H4 (cell line): ENCODE measurements at regions not wholly inside any gene's neighbourhood (a gene's known extent, or its start where the extent isn't known, plus 50 kb on each side); places are given as distances from the start of the nearest gene placed in this dataset.
"Not testable (repeated sequence)": the region's sequence is repeated elsewhere in the genome, so short reads cannot be mapped to it uniquely, and the experiment has no call there.

ENCODE experiments used
- DNase-seq: peaks from one replicate; pipeline ENCODE4 v3.0.0-alpha.2; 2015; ENCODE audit warnings: low spot score

DNA sequence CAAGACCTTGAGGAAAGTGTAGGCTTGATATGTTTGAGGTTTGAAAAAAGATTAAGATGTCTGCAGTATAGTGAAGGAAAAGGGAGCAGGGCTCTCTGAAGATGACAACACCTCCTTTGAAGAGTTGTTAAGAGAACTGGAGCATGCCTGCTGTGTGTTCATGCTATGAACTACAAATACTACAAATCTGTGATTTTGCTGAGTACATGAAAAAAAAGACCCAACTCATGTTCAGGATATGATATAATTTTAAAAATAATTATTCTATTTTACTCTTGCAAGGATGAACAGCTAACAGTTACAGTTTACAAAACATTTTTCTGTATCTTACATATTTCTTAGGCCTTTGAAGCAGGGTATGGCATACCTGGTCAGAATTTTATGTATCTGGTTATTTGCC, 305.4 kb upstream of the CWC22 start:
- no peak for DNase-seq

DNA sequence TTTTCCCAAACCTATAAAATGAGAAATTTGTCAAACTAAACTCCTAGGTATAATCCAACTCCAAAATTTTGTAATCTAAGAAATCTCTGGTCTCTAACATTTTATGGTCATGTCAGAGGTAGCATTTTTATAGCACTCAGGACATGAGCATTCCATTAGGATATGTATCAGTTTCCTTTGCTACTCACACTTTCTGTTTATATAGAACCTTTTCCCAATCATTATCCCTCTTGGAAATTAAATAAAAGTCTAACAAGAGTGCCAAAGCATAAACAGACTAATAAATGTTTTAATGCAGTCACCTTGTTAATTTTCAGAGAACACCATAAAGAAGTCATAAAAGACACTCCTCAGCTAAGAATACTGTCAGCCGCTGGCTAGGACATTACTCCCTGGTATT, 300.0 kb upstream of the CWC22 start:
- DNase-seq: no peak

GRCh38 chr2:180306346-180306745, 299.2 kb upstream of the CWC22 start:
- DNase-seq: no peak

DNA sequence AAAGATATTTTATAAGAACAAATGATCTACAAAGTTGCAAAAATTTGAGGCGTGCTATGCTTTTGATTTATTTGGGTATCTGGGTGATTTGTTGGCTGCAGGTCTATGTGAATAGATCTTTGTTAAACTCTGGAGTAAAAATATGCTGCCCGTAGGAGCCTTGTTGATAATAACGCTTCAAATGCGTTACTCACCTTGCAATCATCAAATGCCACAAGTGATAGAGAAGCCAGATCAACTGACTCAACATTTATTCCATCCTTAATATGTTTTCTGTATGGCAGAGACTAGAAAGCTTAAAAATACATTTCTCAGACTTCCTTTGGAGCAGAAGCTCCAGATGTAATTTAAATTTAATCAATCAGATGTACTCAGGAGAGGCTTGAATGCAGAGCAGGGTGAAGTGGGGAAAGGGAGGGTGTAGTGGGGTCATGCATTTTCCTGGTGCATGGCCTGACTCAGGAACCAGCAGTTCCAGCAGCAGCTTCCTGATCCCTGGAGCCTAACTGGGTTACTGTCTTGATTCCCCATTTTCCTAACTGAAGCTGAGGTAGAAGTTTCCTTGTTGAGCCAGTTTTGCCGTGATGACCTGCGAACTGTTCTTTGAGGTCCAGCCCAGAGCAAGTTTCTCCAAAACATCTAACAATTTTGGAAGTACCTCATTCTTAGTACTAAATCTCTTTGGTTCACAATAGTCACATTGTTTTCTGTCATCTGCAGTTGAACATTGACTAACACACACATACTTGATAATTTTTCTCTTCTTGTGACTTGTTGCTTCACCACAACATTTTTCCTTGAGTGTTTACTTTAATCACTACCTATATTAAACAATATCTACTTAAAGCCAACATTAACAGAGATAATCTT, 284.7 kb upstream of the CWC22 start:
- DNase-seq: no peak

- no peak for DNase-seq
Measured at GRCh38 chr2:180291060-180291459, 284.0 kb upstream of the CWC22 start.

DNA sequence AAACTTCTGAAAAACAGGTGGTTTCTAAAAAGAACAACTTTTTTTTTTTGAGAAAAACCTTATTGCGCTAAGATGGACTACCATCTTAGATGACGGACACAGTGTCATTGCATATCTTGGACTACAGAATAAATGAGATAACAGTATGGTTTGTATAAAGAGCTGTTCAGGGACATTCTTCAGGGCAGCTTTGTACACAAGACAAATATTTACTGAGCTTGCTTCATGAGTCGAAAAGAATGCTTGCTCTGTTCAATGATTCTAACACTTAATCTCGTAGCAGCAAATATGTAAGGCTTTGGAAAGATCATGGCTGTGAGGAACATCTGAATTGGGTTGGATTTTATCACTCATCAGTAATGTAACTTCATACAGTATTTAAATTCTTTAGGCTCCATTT, 282.5 kb upstream of the CWC22 start:
- DNase-seq: no peak

DNA sequence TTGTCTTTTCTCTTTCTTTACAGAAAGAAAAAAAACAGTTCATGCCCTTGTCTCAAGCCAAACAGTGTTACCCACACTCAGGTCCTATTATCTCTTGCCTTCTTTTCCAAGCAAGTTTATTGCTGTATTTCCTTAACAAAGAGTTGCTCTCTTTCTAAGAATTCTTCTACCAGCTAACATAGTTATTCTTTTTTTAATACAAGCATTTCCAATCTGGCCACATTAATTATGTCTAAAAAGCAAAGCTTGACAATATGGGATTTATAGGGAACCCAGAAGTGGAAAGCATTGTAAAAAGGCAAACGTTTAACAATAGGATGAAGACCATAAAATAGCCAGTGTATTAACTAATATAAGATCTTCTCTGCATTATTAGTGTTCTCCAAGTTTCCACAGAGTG, 272.5 kb upstream of the CWC22 start:
- DNase-seq: no peak

GRCh38 chr2:180276733-180277132, 269.6 kb upstream of the CWC22 start:
- DNase-seq: no peak

GRCh38 chr2:180268006-180268405, 260.9 kb upstream of the CWC22 start:
- DNase-seq: no peak

GRCh38 chr2:180261976-180262375, 254.9 kb upstream of the CWC22 start:
- DNase-seq: no peak

DNA sequence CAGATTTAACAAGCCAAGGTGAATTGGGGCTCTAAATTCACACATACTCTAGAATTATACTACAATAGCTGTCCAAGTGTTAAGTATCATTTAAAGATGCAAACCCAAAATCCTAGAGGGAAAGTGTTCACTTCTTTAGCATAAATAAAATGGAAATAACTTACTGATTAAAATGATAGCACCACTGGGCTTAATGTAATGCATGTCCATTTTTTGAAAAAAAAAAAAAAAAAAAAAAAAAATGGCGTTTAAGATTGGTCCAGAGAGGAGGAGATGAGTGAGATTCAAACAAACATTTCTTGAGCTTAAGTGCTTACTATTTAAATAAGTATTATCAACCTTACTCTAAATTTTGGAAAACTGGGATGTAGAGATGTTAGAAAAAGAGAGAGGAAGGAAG, 251.5 kb upstream of the CWC22 start:
- no peak for DNase-seq

- DNase-seq: no peak
Measured at GRCh38 chr2:180258041-180258537, 251.0 kb upstream of the CWC22 start.

DNA sequence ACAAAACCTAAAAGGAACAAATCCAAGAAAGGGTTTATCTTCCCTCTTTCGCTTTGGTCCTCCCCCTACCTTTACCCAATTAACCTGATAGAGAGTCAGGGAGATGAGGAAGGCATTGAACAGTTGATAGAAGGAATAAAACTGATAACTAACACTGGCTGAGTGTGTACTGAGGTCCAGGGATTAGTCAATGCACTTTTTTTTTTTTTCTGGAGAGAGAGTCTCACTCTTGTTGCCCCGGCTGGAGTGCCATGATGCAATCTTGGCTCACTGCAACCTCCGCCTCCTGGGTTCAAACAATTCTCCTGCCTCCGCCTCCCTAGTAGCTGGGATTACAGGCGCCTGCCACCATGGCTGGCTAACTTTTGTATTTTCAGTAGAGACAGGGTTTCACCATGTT, 250.2 kb upstream of the CWC22 start:
- DNase-seq: no peak

- no peak for DNase-seq
Measured at GRCh38 chr2:180255981-180256380, 248.9 kb upstream of the CWC22 start.

DNA sequence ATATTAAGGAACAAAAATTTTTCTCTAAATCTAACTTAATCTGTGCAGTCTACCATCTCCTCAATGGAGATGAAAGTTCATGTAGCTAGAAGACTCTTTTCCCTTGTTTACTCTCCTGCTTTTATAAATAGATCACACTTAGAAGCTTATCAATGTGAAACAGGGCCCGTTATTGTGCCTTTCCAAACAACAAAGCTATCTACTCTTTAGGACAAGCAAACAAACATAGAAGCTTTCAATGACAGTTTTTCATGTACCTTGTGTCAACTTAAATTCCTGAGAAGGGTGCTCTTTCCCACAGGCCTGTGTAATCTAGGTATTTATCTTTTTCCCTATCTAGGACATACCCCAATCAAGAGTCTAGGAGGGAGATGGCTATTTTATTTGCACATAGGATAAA, 247.8 kb upstream of the CWC22 start:
- no peak for DNase-seq

GRCh38 chr2:180247658-180248057, 240.6 kb upstream of the CWC22 start:
- DNase-seq: no peak

DNA sequence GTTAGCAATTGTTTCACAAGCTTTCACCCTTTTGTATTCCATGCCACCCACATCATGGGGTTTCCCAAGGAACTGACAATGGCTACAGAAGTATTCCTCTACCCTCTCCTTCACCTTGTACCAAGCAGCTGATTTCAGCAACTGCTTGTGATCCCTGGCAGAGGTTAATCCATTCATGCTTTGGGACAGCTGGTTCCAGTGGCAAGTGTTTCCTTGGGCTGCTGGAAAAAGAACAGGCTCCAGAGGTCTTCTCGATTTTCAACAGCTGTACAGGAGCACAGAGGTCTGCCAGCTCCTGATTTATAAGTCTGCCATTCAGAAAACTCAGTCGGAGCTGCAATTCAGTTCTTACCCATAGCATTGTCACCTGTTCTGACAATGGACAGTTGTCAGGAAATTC, 239.2 kb upstream of the CWC22 start:
- DNase-seq: no peak

- DNase-seq: peak; percentile 7
Measured at GRCh38 chr2:180240774-180241173, 233.7 kb upstream of the CWC22 start.

GRCh38 chr2:180238729-180239128, 231.6 kb upstream of the CWC22 start:
- no peak for DNase-seq

- not testable (repeated sequence) for DNase-seq
Measured at GRCh38 chr2:180236061-180236460, 229.0 kb upstream of the CWC22 start.

DNA sequence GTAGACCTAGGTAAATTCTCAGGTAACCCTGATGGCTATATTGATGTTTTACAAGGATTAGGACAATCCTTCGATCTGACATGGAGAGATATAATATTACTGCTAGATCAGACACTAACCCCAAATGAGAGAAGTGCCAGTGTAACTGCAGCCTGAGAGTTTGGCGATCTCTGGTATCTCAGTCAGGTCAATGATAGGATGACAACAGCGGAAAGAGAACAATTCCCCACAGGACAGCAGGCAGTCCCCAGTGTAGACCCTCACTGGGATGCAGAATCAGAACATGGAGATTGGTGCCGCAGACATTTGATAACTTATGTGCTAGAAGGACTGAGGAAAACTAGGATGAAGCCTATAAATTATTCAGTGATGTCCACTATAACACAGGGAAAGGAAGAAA, 228.4 kb upstream of the CWC22 start:
- DNase-seq: not testable (repeated sequence)

DNA sequence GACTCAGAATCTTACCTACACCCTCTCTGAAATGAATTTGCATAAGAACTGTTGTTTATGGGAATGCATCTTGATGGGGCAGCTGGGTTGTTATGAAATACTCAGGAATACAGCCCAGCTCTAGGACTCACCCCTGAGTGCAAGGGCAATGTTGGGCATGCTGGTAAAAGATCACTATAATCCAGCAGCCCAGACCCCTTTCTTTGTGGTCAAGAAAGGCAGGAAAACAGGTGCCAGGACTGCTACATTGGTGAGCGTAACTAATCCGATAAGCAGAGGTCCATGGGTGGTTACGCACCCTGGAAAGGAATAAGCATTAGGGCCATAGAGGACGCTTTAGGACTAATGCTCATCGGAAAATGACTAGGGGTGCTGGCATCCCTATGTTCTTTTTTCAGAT, 227.9 kb upstream of the CWC22 start:
- DNase-seq: not testable (repeated sequence)

- DNase-seq: no peak
Measured at GRCh38 chr2:180231015-180231414, 223.9 kb upstream of the CWC22 start.

DNA sequence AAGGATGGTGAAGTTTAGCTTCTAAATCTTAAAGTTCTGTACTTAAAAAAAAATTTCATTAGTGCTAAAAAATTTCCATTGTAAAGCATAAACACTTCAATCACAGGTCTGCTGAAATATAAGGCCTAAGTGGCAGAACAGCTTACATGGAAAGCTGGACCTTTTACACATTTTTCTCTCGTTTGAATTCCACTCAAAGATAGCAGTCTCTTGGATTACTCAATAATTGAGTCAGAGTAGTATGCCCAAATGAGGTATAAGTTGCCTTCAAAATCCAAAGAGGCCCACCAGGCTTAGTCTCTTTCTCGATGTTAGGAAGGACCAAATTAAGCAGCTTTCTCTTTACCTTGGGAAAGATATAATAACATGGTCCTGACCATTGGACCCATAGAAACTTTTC, 220.4 kb upstream of the CWC22 start:
- no peak for DNase-seq
